Endothelial cell of umbilical vein (primary cell): ENCODE measurements at regions not wholly inside any gene's neighbourhood (a gene's known extent, or its start where the extent isn't known, plus 50 kb on each side); places are given as distances from the start of the nearest gene placed in this dataset.

Source experiments
- EZH2 ChIP-seq: IDR thresholded peaks from 2 replicates; pipeline ENCODE4 v1.6.1; 2012; ENCODE audit warnings: borderline replicate concordance, low read depth, mild to moderate bottlenecking, moderate library complexity, low read length, inconsistent platforms; ENCODE audit not compliant: severe bottlenecking
- JUN ChIP-seq: IDR thresholded peaks from 2 replicates; pipeline ENCODE4 v1.6.1; 2011; ENCODE audit warnings: borderline replicate concordance, low read depth; ENCODE audit not compliant: insufficient read length, insufficient read depth
- MYC ChIP-seq: IDR thresholded peaks from one replicate; pipeline ENCODE4 v1.6.1; 2011; ENCODE audit warnings: mild to moderate bottlenecking, low read depth, low read length
- POLR2A ChIP-seq: IDR thresholded peaks from 2 replicates; pipeline ENCODE4 v1.6.1; 2012; ENCODE audit warnings: low read depth, mild to moderate bottlenecking, control low read depth, low read length
- POLR2AphosphoS5 ChIP-seq: IDR thresholded peaks from 2 replicates; pipeline ENCODE4 v1.6.1; 2012; ENCODE audit warnings: low read depth, mild to moderate bottlenecking, control low read depth, low read length, moderate library complexity; ENCODE audit not compliant: insufficient read depth
- TF ChIP-seq, protein P1 (sequence below): IDR thresholded peaks from 2 replicates; pipeline ENCODE4 v1.6.1; 2011; ENCODE audit not compliant: insufficient read depth, insufficient read length
- TF ChIP-seq, protein P2 (sequence below), 2 donors: IDR thresholded peaks; 1 replicate in 1 of 2; 2 replicates in 1 of 2; pipeline ENCODE4 v1.5.1; 2011; ENCODE audit warnings: low read length in 2 of 2, mild to moderate bottlenecking in 2 of 2, moderate library complexity in 2 of 2, control low read depth in 1 of 2, inconsistent platforms in 1 of 2, low read depth in 1 of 2; ENCODE audit not compliant: insufficient read depth in 1 of 2; ENCODE audit errors: extremely low read depth in 1 of 2

DNA sequence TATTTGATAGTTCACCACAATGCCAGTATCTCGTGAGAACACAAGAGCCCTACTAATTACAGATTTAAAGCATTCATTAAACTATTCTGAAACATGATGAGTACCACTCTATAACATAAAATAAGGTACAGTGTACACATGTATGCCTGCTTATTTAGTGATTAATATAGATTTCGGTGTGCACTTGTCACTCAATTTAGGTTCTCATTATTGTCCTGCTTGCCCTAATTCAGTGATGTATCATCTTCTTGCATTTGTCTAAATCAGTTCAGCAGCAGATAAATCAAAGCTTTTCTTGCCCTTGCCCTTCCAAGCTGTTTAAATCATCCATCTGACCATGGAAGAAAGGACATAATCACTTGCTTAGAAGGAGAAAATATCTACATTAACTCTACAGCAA, 359.7 kb downstream of the GXYLT1 start:
- TF ChIP-seq, protein P1, sequence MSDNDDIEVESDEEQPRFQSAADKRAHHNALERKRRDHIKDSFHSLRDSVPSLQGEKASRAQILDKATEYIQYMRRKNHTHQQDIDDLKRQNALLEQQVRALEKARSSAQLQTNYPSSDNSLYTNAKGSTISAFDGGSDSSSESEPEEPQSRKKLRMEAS = no peak
- TF ChIP-seq, protein P2, sequence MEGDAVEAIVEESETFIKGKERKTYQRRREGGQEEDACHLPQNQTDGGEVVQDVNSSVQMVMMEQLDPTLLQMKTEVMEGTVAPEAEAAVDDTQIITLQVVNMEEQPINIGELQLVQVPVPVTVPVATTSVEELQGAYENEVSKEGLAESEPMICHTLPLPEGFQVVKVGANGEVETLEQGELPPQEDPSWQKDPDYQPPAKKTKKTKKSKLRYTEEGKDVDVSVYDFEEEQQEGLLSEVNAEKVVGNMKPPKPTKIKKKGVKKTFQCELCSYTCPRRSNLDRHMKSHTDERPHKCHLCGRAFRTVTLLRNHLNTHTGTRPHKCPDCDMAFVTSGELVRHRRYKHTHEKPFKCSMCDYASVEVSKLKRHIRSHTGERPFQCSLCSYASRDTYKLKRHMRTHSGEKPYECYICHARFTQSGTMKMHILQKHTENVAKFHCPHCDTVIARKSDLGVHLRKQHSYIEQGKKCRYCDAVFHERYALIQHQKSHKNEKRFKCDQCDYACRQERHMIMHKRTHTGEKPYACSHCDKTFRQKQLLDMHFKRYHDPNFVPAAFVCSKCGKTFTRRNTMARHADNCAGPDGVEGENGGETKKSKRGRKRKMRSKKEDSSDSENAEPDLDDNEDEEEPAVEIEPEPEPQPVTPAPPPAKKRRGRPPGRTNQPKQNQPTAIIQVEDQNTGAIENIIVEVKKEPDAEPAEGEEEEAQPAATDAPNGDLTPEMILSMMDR (IDR thresholded peaks at IDR 0.05; ENCODE audit: extremely low read depth in 1 of 2, insufficient read depth in 1 of 2, low read depth in 1 of 2, low read length in 2 of 2) = no peak
- TF ChIP-seq POLR2AphosphoS5 (no peak), POLR2A (no peak), EZH2 (no peak), MYC (no peak), JUN (no peak)
